Smooth muscle cell (in vitro differentiated cells): ENCODE measurements at regions not wholly inside any gene's neighbourhood (a gene's known extent, or its start where the extent isn't known, plus 50 kb on each side); places are given as distances from the start of the nearest gene placed in this dataset.

Experiments
- DNase-seq: peaks from one replicate; lab custom pipeline; 2025; ENCODE audit not compliant: unreplicated experiment; lab: John Stamatoyannopoulos, UW
- H2AFZ ChIP-seq: fragments of 200-600 bp; sonication (generic); 2 replicates; pipeline ENCODE4 v1.6.0; 2016; ENCODE audit warnings: antibody characterized with exemption, low read depth, mild to moderate bottlenecking
- H3F3A ChIP-seq: fragments of 200-600 bp; sonication (generic); 2 replicates; pipeline ENCODE4 v1.6.0; 2017; ENCODE audit warnings: antibody characterized with exemption, low read depth
- H3K27ac ChIP-seq: fragments of 200-600 bp; sonication (generic); 2 replicates; pipeline ENCODE4 v1.5.1; 2016; ENCODE audit warnings: low read depth, mild to moderate bottlenecking
- H3K27me3 ChIP-seq: fragments of 200-600 bp; sonication (generic); 2 replicates; pipeline ENCODE4 v1.6.1; 2016; ENCODE audit warnings: low read depth, mild to moderate bottlenecking
- H3K36me3 ChIP-seq: fragments of 200-600 bp; sonication (generic); 2 replicates; pipeline ENCODE4 v1.5.1; 2016; ENCODE audit warnings: low read depth
- H3K4me1 ChIP-seq: fragments of 200-600 bp; sonication (generic); 2 replicates; pipeline ENCODE4 v1.5.1; 2016; ENCODE audit warnings: low read depth
- H3K4me2 ChIP-seq: fragments of 200-600 bp; sonication (generic); 2 replicates; pipeline ENCODE4 v1.6.0; 2016; ENCODE audit warnings: mild to moderate bottlenecking
- H3K4me3 ChIP-seq: fragments of 200-600 bp; sonication (generic); 2 replicates; pipeline ENCODE4 v1.5.1; 2016; ENCODE audit warnings: mild to moderate bottlenecking
- H3K79me2 ChIP-seq: fragments of 200-600 bp; sonication (generic); 2 replicates; pipeline ENCODE4 v1.6.0; 2016; ENCODE audit warnings: low read depth, mild to moderate bottlenecking
- H3K9ac ChIP-seq: fragments of 200-600 bp; sonication (generic); 2 replicates; pipeline ENCODE4 v1.6.0; 2016; ENCODE audit warnings: low read depth
- H3K9me3 ChIP-seq: fragments of 200-600 bp; sonication (generic); replicated peaks from 2 replicates; pipeline ENCODE4 v1.5.1; 2016; ENCODE audit warnings: low read depth
- H4K20me1 ChIP-seq: fragments of 200-600 bp; sonication (generic); 2 replicates; pipeline ENCODE4 v1.6.0; 2016; ENCODE audit warnings: low read depth
- WGBS: methylation state at CpG from one replicate; pipeline ENCODE4 v1.1.7; 2016; ENCODE audit warnings: low lambda C conversion rate; 5-methylcytosine and 5-hydroxymethylcytosine counted together
- TF ChIP-seq, protein P1 (sequence below): fragments of 200-600 bp; sonication (generic); IDR thresholded peaks from 2 replicates; pipeline ENCODE4 v1.5.1; 2017; ENCODE audit warnings: borderline replicate concordance, mild to moderate bottlenecking, antibody characterized with exemption; ENCODE audit not compliant: insufficient read depth, poor library complexity, severe bottlenecking

DNA sequence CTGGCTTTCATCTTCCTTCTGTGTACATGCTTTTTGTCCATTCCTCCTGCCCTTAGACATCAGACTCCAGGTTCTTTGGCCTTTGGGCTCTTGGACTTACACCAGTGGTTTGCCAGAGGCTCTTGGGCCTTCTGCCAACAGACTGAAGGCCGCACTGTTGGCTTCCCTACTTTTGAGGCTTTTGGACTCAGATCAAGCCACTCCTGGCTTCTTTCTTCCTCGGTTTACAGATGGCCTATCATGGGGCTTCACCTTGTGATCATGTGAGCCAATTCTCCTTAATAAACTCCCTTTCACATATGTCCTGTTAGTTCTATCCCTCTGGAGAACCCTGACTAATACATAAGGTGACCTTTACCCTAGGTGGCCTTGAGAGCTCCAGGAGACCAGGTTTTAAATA is 189.1 kb upstream of the CCNG1 start:
- H3K4me1 ChIP-seq: no peaks in the 10 kb centered on the region
- no peak overlapping the region for H3K27ac ChIP-seq
- no peaks in the 10 kb centered on the region for H4K20me1 ChIP-seq
- no peak overlapping the region for H3K4me3 ChIP-seq
- H3F3A ChIP-seq: no peaks in the 10 kb centered on the region
- DNase-seq: no peak
- H3K9me3 ChIP-seq: no peaks in the 10 kb centered on the region
- WGBS: 98% methylated on average over 2 of the region's 2 CpGs
- H3K36me3 ChIP-seq: no peaks in the 10 kb centered on the region
- no peak overlapping the region for H3K4me2 ChIP-seq
- no peak overlapping the region for H2AFZ ChIP-seq
- TF ChIP-seq, protein P1, sequence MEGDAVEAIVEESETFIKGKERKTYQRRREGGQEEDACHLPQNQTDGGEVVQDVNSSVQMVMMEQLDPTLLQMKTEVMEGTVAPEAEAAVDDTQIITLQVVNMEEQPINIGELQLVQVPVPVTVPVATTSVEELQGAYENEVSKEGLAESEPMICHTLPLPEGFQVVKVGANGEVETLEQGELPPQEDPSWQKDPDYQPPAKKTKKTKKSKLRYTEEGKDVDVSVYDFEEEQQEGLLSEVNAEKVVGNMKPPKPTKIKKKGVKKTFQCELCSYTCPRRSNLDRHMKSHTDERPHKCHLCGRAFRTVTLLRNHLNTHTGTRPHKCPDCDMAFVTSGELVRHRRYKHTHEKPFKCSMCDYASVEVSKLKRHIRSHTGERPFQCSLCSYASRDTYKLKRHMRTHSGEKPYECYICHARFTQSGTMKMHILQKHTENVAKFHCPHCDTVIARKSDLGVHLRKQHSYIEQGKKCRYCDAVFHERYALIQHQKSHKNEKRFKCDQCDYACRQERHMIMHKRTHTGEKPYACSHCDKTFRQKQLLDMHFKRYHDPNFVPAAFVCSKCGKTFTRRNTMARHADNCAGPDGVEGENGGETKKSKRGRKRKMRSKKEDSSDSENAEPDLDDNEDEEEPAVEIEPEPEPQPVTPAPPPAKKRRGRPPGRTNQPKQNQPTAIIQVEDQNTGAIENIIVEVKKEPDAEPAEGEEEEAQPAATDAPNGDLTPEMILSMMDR: no peak
- no peaks in the 10 kb centered on the region for H3K79me2 ChIP-seq
- H3K9ac ChIP-seq: no peak overlapping the region
- H3K27me3 ChIP-seq: no peaks in the 10 kb centered on the region

DNA sequence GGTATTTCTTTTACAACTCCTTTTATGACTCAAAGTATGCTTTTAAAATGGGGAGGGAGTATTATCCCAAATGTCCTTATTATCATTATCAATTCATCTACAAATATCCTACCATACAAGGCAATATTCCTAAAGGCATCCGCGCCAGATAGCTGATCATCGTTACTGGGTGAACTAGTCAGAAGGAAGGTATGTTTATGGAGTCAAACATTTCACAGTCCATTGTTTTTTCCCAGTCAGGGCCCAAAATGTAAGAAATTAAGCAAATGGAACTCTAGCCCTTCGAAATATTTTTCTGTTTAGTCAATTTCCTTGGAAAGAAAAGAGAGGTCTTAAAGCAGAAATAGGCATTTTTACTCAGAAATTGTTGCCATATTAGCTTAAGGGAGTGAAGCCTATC is 188.5 kb upstream of the CCNG1 start:
- Histone ChIP-seq H3K4me1 (no peaks in the 10 kb centered on the region), H3K9me3 (no peaks in the 10 kb centered on the region), H3K27ac (no peak overlapping the region), H4K20me1 (no peaks in the 10 kb centered on the region), H3K4me2 (no peak overlapping the region), H3K79me2 (no peaks in the 10 kb centered on the region), H3F3A (no peaks in the 10 kb centered on the region), H3K27me3 (no peaks in the 10 kb centered on the region), H3K4me3 (no peak overlapping the region), H3K9ac (no peak overlapping the region), H3K36me3 (no peaks in the 10 kb centered on the region), H2AFZ (no peak overlapping the region)
- TF ChIP-seq, protein P1: no peak
- DNase-seq: no peak
- 85% methylated on average over 4 of the region's 4 CpGs for WGBS

DNA sequence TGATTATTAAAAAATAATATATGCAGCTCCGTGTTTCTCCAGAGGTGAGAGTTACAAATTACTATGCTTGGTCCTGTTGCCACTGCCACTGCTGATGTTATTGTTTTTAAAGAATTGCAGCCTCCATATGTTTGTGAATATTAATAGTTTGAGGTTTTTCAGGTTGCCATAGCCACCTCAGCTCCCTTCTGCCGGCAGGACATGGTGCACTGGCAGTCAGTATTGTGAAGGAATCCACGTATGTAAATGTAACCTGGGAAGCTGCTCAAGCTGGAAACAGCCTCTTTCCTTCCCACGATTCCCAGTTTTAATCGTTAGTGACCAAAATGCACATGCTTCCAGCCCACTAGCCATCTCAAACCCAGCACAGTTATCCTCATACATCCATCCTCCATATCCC is 184.4 kb upstream of the CCNG1 start:
- Histone ChIP-seq H2AFZ (no peak overlapping the region), H3K4me3 (no peak overlapping the region), H3K36me3 (no peaks in the 10 kb centered on the region), H3K9ac (no peak overlapping the region), H3K4me1 (no peaks in the 10 kb centered on the region), H3F3A (no peaks in the 10 kb centered on the region), H3K79me2 (no peaks in the 10 kb centered on the region), H4K20me1 (no peaks in the 10 kb centered on the region), H3K27me3 (no peaks in the 10 kb centered on the region), H3K9me3 (no peaks in the 10 kb centered on the region), H3K4me2 (no peak overlapping the region), H3K27ac (no peak overlapping the region)
- TF ChIP-seq, protein P1: no peak
- no peak for DNase-seq
- 81% methylated on average over 5 of the region's 5 CpGs for WGBS

DNA sequence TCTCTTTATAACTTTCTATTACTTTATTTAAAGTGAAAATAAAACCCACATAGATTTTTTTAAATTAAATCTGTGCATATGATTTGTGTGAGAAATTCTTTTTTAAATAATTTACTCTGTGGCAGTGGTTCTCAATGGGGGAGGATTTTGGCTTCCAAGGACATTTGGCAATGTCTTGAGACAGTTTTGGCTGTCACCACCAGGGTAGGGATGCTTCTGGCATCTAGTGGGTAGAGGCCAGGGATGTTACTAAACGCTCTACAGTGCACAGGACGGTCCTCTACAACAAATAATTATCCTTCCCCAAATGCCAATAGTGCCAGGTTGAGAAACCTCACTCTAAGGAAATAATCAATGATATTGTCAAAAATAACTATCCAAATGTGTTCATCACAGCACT is 177.9 kb upstream of the CCNG1 start:
- DNase-seq: no peak
- 79% methylated on average over 2 of the region's 2 CpGs for WGBS
- TF ChIP-seq, protein P1: no peak
- H3F3A ChIP-seq: no peaks in the 10 kb centered on the region
- no peak overlapping the region for H2AFZ ChIP-seq
- H3K27ac ChIP-seq: no peak overlapping the region
- no peak overlapping the region for H3K4me3 ChIP-seq
- H3K9me3 ChIP-seq: no peaks in the 10 kb centered on the region
- H4K20me1 ChIP-seq: no peaks in the 10 kb centered on the region
- no peak overlapping the region for H3K9ac ChIP-seq
- no peaks in the 10 kb centered on the region for H3K27me3 ChIP-seq
- H3K4me2 ChIP-seq: no peak overlapping the region
- H3K79me2 ChIP-seq: no peaks in the 10 kb centered on the region
- no peaks in the 10 kb centered on the region for H3K4me1 ChIP-seq
- H3K36me3 ChIP-seq: no peaks in the 10 kb centered on the region
